Cardiac septum (tissue), 1 donor: ENCODE measurements at regions not wholly inside any gene's neighbourhood (a gene's known extent, or its start where the extent isn't known, plus 50 kb on each side); places are given as distances from the start of the nearest gene placed in this dataset.

Experiments used
- DNase-seq: peaks from one replicate; pipeline ENCODE4 v3.0.0-alpha.2; 2020; ENCODE audit warnings: low spot score
- intact Hi-C: fragments of 100-400 bp; cut with DNase I; formaldehyde crosslinking; loops from one replicate; pipeline ENCODE4 v1.14.0; 2022
- donor health status: DM: no; HTN: no; CAD: no.

DNA sequence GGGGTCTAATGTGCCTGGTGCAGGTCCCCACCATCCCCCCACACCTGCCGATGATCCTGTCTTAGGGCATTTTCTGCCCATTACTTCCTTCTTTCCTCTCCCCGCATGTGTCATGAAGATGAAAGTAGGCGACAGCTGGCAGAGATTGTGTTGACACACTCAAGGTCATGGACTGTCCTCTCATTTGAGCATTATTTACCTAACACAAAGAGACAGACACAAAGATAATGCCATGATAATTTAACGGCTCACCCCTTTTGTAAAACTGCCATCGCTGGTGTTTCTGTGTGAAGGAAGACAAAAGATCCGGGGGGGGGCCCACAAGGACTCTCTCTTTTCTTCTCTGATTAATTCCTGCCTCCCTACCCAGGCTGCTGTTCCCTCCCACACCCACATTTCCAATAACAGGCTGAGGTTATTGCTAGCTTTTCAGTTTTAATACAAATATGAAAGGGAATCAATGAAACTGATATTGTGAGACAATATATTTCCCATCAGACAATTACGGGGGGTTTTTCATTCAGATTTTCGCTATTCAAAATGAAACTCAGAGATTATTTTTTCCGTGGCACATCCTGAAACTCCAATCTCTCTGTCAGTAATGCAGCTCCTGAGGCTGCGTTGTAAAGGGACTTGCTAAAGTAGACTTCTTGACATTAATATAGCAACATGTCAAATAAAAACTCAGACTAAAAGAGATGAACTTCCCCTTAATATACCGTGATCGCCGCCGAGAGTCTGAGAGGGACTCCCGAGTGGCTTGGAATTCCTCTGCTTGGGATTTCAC is 561.1 kb downstream of the NPHP4 start:
- no peak for DNase-seq
- intact Hi-C loops: no loop called here

DNA sequence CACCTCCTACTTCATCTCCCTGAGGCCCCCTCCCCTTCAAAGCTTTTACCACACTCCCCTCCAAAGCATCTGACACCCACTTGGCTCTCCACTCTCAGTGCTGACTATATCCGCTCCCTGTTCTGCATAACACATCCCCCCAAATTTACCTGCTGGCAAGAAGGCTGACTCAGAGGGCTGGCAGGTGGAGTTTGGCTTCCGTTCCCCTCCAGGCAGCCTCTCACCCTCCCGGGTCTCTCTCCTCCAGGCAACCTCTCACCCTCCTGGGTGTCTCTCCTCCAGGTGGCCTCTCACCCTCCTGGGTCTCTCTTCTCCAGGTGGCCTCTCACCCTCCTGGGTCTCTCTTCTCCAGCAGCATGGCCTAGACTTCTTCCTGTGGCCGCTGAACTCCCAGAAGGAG is 562.1 kb downstream of the NPHP4 start:
- intact Hi-C loops: no loop called here

DNA sequence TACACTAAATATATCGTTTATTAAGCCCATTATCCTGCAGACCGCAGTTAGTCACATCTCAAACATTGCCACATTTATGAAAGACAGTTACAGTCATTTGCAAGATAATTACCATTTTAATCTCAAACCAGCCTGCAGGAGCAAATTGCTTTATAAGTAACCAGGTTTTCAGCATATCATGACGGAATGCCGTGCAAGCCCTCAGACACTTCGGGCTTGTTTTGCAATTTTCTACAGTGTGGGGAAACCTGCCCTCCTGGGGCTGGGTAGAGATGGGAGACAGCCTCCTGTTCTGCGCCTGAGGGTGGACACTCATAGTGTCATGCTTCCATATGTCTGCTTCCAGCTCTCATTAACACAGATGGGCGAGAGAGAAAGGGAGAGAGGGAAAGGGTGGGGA is 563.9 kb downstream of the NPHP4 start:
- intact Hi-C loops: no loop called here
- no peak for DNase-seq

More for the DNA sequence above, 562.1 kb downstream of the NPHP4 start:
- DNase-seq: no peak

DNA sequence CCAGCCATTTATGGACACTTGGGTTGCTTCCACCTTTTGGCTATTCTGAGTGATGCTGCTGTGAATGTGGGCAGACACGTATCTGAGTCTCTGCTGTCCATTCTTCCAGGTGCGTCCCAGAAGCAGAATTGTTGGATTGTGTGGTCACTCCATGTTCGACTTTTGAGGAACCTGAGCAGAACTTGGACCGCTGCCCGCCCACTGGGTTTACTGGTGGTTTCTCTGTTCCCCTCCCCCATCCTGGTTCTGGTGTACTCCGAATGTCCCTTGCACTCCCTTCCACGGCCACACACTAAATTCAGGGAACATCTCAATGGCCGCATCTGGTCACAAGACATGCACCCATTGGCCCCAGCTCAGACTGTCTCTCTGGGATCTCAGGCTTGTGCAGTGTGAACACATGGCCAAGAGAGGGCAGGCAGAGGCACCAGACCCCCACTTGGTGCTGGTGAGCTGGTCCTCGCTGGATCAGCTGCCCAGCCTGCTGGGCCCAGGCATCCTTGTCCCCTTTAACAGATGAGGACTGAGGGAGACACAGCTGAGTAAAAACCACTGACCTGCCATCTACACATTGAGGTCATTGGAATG is 565.1 kb downstream of the NPHP4 start:
- intact Hi-C loops: no loop called here

DNA sequence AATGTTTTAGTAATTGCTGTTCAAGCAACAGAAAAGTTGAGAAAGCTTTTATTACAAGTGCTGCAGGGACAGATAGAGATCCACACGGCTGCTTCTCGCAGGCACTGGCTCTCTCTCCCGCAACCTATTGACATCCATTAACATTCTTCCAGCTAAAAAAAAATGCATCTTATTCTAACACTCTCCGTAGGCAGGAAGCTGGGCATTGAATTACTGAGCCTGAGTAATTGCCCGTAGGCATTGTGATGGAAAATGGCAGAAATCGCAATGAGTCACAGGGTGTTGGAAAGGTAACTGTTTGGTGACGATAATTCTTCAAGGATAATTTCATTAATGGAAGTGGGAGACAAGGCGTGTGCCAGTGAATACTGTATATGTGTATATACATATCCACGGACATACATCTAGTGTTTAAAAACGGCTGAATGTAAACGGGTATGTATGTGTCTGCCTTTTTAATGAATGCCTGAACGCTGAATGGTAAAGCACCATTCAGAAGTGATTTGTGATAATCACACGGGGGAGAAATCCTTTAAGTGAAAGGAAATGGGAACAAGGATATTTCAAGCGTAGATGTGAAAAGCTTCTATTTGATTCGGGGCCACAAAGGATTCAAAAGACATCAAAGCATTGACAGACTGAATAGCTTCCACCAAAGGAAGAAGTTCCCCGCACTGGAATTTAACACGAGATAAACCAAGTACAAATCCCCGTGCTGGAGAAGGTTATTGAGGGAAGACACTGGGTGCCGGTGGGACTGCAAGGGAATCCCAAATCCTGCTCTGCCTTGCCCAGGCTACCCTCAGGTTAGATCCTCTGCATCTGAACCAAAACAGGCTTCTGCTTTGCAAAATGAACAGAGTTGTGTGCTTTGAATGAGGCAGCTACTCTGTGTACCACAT is 567.2 kb downstream of the NPHP4 start:
- DNase-seq: no peak
- intact Hi-C loops: no loop called here

More for the DNA sequence above, 565.1 kb downstream of the NPHP4 start:
- DNase-seq: no peak

DNA sequence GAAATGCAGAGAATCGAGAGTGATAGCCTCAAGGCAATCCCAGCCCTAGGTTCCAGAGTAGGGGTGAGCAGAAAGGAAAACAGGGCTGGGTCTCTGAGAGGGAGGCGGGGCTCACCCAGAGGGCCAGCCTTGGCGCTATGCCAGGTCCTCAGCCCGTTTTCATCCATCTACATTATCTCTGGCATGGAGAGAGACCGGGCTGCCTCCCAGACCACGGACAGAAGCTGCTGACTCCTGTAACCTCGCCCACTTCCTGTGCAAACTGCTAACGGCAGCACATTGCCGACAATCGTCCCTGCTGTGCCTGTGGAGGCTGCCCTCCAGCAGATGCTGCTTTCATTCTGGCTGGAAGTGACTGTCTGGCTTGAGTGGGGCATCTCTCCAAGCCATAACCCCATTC is 569.1 kb downstream of the NPHP4 start:
- no peak for DNase-seq
- intact Hi-C loops: no loop called here

DNA sequence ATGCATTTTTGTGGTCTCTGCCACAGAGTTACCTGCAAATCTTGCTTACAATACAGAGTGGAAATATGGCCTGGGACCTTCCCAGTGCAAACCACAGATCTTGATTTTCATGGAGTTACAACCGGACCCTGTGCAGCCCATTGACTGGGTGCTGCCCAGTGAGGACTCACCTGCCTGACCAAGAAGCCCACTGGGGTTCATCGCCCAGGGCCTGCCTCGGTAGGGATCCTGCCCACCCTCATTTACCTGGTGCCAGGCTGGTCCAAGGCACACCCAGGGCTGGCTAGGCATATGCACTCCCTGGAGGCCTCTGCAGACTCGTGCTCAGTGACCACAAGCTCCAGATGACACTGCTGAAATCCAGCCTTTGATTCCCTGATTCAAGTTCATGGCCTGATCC is 572.7 kb downstream of the NPHP4 start:
- DNase-seq: no peak
- intact Hi-C loops: no loop called here

DNA sequence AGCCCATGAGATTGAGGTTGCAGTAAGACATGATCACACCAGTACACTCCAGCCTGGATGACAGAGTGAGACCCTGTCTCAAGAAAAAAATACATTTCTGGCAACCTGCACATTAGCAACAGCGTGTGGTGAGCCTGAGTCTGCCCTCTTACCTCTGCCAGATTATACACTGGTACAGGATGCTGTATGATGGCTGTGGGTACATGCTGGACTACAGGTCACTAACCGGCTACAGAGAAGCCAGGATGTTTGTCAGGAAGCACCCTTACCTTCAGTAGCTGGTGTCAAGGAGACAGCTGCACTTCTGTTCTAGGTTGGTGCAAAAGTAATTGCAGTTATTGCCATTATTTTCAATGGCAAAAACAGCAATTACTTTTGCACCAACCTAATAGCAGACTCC is 575.7 kb downstream of the NPHP4 start:
- DNase-seq: no peak
- intact Hi-C loops: no loop called here

DNA sequence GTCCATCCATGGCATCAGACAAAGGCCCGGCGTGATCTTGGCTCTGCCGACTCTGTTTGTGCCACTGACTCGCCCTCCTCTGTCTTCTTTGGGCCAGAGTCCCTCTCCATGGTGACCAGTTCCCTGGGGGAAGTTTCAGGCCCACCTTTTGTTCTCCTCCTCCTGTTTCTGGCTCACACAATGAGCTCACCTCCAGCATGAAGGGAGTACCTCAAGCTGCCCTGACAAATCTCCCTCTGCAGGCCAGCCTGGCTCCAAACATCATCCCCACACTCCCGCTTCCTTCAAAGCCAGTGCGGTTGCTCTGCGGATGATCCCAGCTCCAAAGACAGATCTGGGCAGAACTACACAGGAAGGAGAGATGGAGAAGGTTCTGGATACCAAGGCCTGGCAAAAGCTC is 576.6 kb downstream of the NPHP4 start:
- intact Hi-C loops: no loop called here
- DNase-seq: no peak

DNA sequence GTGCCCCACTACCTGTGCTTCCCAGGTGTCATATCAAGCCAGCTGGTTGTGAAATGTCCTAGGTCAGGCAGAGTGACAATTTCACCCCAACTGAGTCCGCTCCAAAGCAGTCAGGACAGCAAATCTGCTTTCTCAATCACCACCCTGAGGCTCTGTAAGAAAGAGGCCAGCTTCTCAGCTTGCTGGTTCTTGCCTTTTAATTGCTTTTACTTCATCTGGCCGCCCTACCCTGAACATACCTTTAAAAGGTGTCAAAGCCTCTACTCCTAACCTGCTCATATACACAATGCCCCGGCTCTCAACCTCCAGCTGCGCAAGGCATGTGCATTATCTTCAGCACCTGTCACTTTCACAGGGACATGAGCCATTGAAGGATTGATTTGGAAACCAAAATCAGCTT is 581.6 kb downstream of the NPHP4 start:
- DNase-seq: no peak
- intact Hi-C loops: no loop called here

DNA sequence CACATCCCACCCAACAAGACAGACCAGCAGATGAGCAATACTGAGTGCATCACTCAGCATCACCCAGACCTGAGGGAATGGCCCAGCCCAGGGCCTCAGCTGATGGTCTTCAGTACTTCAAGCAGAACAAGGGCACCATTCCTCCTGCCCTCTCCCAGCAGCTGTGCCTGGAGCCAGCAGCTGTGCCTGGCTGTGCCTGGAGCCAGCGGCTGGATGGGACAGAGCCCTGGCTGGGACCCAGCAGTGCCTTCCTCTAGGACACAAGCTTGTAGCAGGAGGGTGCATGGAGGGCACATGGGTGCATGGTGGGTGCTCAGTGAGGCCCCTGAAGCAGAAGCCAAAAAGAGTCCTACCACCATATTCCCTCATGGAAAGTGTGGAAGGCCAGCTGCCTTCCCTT is 583.8 kb downstream of the NPHP4 start:
- no peak for DNase-seq
- intact Hi-C loops: no loop called here

DNA sequence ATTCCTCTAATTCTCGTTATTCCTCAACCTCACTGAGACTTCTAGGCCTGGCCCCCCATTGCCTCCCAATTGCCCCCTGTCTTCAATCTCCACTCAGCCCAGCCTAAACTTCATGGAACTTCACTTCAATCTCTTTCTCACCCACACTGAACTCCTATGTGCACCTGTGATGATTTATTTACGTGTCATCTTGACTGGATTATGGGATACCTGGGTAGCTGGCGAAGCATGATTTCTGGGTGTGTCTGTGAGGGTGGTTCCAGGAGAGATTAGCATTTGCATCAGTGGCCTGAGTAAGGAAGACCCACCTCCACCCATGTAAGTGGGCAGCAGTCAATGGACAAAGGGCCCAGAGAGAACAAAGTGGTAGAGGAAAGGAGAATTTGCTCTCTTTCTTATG is 587.0 kb downstream of the NPHP4 start:
- intact Hi-C loops: no loop called here
- no peak for DNase-seq

DNA sequence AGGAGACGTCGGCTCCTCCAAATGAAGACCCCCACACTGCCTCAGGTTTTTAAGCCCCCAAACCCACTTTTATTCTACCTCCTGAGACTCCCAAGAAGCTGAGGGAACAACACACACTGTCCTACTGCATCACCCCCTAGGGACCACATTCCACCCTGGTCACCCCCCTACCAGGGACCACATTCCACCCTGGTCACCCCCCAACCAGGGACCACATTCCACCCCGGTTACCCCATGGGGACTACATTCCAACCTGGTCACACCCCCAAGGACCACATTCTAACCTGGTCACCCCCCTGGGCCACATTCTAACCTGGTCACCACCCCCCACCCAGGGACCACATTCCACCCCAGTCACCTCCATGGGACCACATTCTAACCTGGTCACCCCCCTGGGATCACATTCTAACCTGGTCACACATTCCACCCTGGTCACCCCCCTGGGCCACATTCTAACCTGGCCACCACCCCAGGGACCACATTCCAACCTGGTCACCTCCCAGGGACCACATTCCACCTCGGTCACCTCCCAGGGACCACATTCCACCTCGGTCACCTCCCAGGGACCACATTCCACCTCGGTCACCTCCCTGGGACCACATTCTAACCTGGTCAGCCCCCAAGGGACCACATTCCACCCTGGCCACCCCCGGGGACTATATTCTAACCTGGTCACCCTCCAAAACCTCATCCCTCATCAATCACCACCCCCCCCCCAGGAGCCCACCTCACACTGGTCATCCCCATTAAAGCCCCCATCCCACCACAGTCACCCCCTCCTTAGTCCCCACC is 587.6 kb downstream of the NPHP4 start:
- no peak for DNase-seq
- intact Hi-C loops: no loop called here

DNA sequence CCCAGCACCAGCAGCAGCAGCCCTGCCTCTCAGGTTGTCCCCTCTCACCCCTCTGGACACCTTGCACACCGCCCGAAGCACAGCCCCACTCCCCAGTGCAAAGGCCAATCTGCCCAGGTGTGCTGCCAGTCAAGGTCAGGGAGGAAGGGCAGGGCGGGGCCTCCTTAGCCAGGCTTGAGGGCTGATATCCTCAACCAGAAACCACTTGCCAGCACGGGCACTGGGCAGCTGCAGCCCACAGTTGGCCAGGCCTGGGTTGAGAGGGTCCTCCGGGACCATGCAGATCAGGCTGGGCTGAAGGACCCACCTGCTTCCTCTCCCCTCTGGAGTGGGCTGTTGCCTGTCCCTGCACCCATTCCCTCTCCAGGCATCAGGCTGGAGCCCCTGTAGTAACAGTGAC is 588.3 kb downstream of the NPHP4 start:
- DNase-seq: no peak
- intact Hi-C loops: no loop called here

DNA sequence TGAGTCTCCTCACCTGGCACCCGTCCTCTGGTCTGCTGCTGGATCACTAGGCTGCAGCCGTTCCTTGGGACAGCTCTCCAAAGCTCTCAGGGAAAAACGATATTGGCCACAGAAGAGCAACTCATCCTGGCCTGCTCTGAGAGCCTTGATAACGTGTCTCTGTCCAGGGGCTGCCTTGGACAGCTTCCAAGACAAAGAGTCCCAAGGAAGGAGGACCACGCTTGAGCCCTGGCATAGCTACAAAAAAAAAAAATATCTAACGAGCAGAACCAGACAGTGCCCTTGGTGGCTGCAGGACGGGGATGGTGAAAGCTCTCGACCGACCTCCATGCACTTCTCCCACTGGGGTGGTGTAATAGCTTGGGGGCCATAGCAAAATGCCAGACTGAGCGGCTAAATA is 589.6 kb downstream of the NPHP4 start:
- DNase-seq: no peak
- intact Hi-C loops: no loop called here

DNA sequence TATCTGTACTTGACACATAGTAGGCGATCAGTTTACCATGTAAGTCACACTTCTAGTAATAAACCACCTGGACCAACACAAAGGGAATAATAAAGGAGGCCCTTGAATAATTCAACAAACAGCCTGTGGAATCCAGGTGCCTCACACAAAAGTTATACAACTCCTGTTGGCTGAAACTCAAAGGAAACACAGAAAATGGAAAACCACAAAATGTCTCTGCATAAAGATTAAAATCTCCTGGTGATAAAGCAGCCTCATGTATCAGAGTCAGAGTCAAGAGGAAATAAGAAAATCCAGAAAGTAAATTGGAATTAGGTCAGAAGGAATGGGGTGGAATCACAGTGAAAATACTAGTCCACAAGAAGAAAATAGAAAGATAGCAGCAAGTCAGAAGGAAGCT is 592.5 kb downstream of the NPHP4 start:
- DNase-seq: no peak
- intact Hi-C loops: no loop called here

DNA sequence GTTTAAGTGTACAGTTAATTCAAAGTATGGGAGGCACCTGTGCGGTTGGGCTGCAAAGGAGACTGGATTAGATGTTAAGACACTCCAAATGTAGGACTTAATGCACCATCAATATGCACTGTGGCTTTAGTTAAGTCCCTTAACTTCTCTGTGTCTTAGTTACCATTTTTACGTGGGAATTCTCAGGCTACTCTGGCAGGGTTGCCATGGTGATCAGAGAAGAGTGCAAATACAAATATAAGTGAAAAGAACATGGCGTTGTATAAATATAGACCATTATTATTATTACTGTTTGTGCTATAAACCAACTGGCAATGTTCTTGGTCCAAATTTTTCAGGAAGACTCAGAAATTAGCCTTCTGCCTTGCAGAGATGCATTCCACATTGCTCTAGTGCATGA is 595.6 kb downstream of the NPHP4 start:
- DNase-seq: no peak
- intact Hi-C loops: no loop called here

DNA sequence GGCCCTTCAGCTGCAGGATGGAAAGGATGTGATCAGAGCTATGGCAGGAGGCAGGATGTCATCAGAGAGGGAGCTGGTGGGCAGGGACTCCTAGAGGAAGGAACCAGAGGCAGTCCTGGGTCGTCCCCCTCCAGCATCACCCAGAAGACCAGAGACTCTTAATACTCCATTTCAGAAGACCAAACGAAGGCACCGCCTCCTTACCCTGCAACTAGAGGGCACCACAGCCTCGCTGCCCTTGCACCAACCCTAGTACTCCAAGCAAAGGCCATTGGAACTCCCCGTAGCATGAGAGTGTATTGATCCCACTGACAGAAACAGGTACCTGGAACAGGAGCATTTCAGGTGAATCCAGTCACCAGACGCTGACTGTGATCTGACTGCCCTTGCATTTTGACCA is 598.1 kb downstream of the NPHP4 start:
- intact Hi-C loops: no loop called here
- no peak for DNase-seq

DNA sequence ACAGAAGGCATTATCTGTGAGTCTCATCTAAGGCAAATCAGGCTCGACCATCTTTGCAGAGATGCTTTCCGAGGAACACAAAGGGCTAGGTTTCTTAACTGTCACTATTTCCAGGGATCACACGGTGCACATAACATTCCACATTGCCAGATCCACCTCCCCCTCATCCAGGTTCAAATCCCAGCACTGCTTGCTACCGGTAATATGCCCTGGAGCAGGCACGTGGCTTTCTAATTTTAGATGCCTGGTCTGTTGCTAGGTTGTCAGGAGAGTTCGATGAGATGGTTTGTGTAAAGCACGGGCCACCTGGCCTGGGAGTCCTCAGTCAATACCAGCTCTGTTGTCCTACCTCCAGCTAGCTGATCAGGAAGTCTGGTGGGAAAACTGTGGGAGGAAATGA is 598.6 kb downstream of the NPHP4 start:
- intact Hi-C loops: no loop called here
- DNase-seq: no peak

DNA sequence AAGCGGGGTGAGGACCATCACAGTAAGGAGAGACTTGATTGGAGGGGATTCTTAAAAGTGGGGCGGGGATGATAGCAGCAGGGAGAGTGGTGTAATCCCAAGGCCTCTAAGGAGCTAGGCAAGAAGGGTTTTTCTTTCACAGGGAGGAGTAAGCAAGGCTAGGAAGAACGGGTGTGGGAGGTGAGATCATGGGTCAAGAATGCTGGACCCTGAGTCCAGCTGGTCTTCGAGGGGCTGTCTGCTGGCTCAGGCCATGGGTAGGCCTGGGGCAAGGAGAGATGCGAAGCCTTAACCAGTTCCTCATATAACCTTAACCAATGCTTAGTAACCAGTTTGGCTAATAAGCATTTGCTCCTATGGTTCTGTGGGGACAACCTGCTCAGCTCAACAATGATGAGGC is 599.1 kb downstream of the NPHP4 start:
- DNase-seq: no peak
- intact Hi-C loops: no loop called here
